HG02623 (cell line): ENCODE measurements at regions not wholly inside any gene's neighbourhood (a gene's known extent, or its start where the extent isn't known, plus 50 kb on each side); places are given as distances from the start of the nearest gene placed in this dataset.

ENCODE experiments used
- ATAC-seq: cut with Tn5 transposase; IDR thresholded peaks from one replicate; pipeline ENCODE4 v1.9.1; 2021; ENCODE audit warnings: moderate library complexity; ENCODE audit not compliant: unreplicated experiment

DNA sequence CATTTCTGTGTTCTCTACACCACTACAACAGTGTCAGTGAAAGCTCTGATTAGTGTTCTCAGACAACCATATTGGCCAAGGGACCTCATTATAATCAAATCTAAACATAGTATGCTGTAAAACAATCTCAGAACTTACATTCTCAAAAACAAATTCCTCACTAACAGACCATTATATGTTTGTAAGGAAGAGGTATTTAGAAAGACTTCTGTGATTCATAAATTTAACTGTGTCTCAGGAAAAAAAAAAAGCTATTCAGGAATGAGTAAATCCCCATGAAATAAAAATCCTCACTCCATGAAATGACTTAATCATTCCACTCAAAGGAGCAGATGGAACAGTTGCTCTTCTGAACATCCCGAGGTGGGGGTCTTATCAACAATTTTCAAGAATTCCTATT lies 413.0 kb downstream of the CDH2 start:
- ATAC-seq = no peak

DNA sequence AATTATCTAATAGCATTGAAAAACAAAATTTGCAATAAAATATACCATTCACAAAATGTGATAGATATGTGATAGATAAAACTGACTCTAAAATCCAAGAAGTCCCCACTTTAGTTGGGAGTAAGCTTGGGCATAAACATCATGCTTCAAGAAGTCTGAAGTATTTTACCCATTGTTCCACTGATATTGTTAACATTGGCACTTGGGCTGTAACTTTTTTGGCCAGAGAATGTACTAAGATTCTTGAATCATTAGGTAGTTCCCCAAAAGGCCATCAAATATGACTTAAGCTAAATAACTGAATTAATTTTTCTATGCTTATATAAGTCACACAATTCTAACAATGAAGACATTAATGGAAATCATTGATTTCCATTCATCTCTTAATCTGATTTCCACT lies 413.6 kb downstream of the CDH2 start:
- no peak for ATAC-seq

DNA sequence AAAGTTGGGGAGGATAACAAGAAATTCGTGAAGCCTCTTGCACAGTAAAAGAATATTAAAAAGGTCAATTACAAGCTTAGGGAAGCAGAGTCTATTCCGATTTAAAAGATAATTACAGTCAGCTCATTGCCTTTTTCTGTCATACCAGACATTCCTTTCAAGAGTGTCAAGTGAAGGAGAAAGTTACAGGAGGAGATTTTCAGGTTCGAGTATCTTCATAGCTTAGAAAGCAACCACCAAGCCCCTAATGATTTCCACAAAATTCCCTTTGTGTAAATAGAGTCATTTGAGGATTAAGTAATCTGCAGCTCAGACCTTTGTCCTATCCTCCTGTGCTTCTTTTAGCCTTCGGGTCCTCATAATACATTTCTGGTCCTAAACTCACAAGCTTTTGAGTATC lies 414.9 kb downstream of the CDH2 start:
- no peak for ATAC-seq

DNA sequence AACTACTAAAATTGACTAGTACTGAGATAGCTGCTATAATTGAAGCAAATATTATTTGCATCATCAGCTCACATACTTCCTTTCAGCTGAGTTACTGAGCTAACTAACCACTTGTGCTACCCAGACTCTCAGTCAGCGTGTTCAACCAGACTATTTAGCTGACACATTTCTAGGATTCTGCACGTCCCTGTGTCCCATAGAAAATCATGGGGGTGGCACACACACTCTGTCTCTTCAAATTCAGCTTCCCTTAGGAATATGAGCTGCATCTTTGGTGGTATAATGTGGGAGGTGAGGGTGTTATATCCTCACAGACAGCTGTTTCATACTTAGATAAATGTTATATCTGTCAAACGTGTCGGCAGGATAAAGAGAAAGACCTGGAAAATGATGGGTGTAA lies 424.0 kb downstream of the CDH2 start:
- ATAC-seq = no peak

DNA sequence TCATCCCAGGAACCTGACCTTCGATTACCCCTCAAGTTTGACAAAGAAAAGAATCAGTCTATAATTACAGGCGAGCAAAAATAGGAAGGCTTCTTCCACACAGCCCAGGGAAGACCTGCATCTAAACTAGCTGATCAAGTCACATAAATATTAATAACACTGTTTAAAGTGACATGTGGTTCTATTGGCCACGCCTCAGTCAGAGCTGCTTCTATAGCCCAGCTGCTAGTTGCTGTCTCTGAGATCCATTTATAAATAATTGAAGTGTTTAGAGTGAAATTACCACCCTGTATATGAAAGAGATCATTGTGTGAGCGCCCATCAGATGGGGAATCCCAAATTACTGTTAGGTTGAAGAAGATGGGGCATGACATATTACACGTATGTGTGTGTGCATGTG lies 426.0 kb downstream of the CDH2 start:
- ATAC-seq = no peak

DNA sequence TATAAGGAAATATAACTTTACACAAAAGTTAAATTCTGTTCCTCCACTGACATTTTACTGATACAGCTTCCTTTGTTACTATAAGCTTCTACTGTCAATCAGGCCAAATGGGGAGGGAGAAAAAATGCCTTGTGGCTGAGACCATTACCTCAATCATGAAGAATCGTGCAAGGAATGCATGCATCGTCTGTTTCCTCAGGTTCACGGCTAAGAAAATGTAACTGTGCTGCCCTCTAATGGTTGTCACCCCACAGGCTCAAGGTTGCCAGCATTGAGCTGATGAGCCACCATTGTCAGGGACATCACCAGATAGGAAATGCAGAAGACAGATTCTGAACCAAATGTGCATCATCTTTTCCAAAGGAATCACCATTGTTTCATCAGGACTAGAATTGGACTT lies 426.9 kb downstream of the CDH2 start:
- ATAC-seq = no peak

DNA sequence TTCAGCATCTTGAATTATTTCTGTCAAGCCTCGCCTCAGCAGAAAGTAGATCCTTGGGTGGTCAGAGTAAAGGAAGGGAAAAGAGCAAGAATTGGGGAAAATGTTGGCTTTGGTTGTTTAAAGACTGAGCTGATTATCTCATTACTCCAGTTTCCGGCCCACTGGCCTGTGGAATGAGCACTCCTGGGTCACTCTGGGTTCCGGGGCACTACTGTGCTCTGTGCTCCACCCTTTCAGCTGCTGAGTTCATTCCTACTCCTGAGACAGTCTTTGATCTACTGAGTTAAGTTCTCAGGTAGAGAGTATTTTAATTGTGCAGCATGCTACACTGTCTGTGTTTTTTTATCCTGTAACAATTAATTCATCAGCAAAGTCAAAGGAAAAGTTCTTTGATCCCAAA lies 427.7 kb downstream of the CDH2 start:
- no peak for ATAC-seq

DNA sequence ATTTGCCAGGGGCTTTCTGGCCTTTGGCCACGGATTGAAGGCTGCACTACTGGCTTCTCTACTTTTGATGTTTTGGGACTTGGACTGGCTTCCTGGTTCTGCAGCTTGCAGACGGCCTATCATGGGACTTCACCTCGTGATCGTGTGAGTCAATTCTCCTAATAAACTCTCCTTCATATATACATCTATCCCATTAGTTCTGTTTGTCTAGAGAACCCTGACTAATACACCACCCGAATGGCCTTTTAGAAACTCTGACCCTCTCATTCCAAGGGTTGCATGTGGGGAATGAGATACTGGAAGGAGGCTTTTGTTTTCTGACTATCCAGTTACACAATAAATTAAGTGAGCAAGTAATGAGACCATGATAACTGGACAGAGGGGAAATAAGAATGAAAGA lies 430.7 kb downstream of the CDH2 start:
- no peak for ATAC-seq

DNA sequence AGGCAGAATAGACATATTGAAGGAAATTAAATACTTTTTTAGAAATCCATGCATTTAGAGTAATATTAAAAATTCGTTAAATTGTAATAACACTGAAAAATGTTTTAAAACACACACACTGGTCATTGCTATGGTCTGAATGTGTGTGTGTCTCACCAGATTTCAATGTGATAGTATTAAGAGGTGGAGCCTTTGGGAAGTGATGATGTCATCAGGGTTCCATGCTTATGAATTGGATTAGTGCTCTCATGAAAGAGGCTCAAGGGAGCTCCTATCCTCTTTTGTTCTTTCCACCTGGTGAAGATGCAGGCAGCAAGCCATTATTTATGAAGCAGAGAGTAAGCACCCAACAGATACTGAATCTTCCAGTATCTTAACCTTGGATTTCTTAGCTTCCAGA lies 441.8 kb downstream of the CDH2 start:
- no peak for ATAC-seq

DNA sequence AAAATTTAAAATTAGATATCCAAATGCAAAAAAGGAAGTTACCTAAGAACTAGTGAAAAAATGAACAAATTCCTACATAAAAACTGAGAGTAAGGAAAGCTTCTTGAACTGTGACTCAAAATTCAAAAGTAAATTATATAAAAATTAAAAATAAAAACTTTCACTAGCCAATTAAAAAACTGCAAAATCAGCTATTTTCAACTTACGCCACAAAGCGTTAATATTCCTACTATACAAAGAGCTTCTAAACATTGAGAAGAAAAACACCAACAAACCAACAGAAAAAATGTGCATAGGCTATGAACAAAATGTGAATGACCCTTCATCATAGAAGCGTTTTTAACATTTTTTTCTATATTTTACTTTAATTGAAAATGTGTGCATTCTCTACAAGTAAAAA lies 445.7 kb downstream of the CDH2 start:
- ATAC-seq = no peak

DNA sequence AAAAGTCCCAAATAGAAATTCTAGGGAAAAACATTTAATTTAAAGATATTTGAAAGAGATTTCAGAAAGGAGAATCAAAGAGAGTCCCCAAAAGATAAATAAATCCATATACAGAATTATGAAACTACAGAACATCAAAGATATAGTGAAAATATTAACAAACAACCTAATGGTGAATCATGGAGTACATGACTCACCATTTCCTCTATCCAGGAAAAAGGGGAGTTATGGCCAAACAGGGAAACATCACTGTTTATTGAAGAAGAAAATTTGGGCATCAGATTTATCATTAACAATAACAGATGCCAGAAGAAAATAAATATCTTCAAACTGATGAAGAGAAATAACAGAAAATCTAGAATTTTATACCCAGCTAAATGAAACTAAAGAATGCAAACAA lies 448.3 kb downstream of the CDH2 start:
- no peak for ATAC-seq

DNA sequence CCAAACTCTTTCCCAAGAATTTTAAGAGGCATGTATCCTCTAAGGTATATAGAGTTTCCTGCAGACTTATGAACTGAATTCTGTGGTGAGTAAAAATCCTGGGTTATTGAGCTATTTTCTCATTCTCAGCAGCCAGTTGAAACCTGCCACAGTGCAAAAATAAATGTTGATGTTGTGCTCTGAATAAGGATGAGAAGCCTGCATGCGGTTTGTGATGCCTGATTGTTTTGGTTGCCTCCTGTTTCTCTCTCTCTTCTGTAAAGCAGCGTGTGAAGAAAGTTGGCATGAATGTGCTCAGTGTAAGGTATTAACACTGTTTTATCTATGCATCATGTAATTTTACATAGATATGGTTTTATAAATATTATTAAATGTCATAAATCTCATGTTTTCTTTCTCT lies 452.6 kb downstream of the CDH2 start:
- ATAC-seq = no peak

DNA sequence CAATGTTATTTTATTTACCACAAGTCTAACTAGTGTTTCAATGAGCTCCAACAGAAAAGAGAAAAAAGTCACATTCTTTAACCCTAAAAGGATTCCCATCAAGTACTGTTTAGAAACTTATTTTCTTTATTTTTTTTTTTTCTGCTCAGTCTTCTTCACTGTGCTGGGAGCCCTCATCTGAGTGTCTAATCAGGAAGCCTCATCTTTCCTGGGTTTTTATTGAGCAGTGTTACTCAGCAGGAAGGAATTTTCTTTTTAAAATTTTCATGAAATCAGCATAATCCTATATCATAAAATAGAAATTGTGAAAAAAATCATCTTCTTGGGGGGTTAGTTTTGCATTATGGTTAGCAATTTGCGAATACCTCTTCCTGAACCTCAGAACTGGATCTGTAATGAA lies 453.8 kb downstream of the CDH2 start:
- no peak for ATAC-seq

DNA sequence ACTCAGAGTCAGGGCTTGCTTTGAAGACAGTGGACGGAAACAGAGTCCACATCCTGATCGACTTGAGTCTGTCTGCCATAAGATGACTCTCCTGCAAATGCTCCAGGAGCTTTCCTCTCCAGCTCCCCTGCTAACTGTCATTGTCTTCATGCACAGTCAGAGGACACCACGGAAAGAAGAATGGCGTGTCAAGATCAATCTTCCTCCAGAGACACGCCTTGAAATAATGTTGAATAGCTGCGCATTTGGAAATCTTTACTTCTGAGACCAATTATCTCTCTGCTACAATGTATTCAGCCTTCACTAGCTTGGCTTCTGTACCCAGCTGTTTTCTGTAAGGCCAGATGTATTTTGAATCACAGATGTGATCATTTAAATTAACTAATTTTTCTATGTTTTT lies 457.2 kb downstream of the CDH2 start:
- no peak for ATAC-seq

DNA sequence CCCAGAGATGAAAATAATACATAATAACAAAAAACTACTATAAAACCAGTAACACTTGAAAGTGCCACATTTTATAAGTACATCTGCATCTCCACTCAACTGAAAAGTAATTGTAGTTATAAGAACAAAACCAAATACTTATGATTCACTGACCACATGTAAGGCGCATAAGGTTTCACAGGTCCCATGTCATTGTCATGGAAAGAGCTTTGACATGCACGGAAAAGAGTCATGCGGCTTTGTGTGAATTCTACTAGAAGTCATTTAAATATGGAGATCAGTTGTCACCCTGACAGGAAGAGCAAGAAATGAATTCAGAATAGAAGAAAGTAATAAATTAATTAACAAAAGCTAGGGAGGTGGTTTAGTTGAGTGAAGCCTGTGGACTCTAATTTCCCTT lies 459.1 kb downstream of the CDH2 start:
- no peak for ATAC-seq

DNA sequence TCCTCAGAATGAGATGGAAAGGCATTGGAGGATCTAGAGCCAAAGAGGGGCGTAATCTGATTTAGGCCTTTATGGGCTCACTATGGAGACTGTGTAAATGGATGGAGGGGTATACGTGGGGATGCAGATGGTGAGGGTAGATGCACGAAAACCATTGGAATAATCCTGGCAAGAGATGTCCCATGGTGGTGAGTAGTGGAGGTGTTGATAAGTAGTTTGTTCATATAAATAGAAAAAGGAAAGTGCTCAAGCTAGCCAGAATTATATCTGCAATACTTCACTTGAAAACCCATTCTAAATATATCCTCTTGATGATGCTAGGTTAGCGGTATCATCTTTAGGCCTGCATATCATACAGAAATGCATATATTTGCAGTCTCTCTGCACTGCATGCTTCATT lies 459.7 kb downstream of the CDH2 start:
- no peak for ATAC-seq

DNA sequence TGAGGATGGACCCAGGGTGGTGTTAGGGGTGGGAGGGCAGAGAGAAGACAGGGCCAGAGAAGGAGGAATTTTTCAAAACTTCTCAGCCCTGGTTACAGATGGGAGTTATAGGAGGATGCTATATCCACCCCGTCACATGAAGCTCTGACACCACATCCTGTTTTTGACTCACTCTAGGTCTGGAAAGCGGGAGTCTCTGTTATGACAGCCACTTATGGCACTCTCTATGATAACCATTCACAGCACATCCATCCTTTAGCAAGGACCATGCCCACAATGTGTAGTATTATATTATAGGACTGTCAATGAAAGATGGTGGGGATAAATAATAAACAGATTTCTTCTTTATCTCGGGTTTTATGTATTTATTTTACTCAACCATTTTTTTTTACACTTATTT lies 461.2 kb downstream of the CDH2 start:
- ATAC-seq = no peak

DNA sequence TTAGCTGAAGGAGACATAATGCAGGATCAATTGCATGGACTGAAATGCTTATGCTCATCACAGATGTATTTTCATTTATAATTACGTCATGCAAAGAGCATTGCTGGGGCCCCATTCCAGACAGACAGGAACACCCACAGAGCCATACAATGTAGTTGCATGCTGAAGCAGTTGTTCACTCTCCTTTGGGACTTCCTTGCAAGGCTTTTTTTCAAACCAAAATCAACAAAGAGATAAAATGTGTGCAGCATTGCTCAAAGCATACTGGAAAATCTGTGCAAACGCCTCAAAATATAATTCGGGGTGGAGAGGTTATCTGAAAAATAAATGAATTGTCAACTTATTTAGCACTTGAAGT lies 463.2 kb downstream of the CDH2 start:
- no peak for ATAC-seq

DNA sequence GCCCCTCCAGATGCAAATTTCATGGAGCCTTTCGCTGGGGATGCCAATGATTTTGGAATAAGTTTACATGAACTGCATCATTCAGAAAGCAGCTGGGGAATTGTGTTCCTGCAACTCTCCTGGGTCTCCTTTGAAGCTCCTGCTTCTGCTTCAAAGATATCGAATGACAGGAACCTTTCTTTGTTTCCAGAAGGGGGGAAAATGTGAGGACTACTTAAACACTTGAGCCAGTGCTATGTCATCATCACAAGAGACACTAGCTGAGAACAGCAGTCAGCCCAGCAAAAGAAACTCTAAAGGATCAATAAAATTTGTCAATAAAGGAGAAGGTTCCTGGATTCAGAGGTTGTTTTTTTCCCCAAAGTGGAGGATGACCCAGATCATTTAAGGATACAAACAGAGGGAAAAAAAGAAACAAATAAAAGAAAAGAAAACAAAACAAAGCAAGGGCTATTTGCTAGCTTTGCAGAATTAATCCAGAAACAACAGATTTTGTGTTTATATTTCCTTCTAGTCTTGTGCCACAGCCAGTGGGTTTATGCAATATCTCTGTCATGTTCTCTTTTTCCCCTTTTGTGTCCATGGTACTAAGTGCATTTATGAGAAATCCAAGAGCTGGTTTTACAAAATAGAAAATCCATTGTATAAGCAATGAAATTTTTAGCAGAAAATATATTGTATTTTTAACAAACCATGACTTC lies 463.7 kb downstream of the CDH2 start:
- no peak for ATAC-seq

DNA sequence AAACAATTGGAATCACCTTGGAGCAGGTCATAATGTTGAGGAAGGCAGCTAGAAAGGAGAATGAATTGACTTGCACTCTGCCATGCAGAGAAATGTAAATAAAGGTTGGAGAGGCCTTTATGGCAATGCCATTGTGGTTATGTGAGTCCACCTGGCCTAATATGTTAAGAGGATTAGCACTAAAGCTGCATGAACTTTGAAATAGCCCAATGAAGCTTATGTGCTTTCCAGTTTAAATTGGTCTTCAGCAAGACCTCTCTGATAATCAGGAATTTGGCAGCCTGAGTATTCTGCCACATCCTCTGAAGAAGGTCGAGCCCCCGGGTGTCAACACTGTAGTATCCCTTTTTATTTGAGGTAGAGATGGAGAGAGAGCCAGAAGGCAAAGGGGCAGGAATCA lies 464.9 kb downstream of the CDH2 start:
- no peak for ATAC-seq

DNA sequence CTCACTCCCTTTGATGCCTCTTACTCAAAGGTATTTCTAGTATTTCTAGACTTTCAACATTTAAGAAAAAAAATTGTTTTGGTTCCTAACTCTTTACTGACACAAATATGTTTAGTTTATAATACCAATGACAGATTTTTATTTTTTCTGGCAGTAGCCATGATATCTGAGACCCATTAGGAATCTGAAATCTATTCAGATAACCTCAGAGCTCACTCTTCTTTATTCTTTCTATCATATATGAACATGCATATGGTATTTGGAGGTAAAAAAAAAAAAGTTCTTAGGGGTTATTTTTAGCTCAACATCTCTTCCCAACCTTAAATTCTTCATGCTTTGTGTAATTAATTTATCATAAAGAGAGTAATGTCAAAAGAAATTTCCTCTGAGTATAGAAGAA lies 465.5 kb downstream of the CDH2 start:
- no peak for ATAC-seq

DNA sequence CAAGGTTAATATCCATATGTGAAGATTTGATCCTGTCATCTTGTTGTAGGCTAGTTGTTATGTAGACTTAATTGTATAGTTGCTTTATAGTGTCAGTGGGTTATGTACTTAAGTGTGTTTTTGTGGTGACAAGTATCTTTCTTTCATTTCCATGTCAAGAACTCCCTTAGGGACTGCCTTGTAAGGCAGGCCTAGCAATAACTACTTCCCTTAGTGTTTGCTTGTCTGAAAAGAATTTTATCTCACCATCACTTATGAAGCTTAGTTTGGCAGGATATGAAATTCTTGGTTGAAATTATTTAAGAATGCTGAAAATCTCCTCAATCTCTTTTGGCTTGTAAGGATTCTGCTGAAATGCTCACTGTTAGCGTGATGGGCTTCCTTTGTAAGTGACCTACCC lies 467.6 kb downstream of the CDH2 start:
- ATAC-seq = no peak

DNA sequence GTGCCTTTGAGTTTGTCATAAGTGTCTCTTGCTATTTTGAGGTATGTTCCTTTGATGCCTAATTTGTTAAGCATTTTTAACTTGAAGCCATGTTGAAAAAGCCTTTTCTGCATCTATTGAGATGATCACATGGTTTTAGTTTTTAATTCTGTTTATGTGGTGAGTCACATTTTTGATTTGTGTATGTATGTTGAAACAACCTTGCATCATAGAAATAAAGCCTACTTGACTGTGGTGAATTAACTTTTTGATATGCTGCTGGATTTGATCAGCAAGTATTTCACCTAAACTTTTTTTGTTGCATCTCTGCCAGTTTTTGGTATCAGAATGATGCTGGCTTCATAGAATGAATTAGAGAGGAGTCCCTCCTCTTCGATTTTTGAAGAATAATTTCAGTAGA lies 469.7 kb downstream of the CDH2 start:
- no peak for ATAC-seq
